ENCODE measurements at regions not wholly inside any gene's neighbourhood (a gene's known extent, or its start where the extent isn't known, plus 50 kb on each side); places are given as distances from the start of the nearest gene placed in this dataset.

DNA sequence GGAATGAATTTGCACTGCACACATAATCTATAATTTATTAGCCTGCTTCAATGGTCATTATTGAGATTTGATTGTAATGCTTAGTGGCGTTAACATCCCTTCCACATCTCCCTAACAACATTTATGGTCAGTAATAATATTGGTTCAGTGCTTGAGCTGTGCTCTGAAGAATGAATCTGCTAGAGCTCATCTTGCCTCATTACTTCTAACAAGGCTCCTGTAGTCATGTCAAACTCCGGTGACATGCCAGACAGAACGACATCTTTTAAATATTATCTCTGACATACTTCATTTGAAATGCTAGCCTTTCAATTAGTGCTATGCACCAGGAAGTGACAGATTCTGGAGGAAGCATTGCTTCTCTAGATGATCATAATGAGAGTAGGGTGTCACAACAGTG, 240.3 kb upstream of the BTBD3 start:
- no peaks in the 10 kb centered on the region for H3K79me2 ChIP-seq (ENCODE audit: insufficient read depth, low read depth, low read length)
- TF ChIP-seq, protein P1, sequence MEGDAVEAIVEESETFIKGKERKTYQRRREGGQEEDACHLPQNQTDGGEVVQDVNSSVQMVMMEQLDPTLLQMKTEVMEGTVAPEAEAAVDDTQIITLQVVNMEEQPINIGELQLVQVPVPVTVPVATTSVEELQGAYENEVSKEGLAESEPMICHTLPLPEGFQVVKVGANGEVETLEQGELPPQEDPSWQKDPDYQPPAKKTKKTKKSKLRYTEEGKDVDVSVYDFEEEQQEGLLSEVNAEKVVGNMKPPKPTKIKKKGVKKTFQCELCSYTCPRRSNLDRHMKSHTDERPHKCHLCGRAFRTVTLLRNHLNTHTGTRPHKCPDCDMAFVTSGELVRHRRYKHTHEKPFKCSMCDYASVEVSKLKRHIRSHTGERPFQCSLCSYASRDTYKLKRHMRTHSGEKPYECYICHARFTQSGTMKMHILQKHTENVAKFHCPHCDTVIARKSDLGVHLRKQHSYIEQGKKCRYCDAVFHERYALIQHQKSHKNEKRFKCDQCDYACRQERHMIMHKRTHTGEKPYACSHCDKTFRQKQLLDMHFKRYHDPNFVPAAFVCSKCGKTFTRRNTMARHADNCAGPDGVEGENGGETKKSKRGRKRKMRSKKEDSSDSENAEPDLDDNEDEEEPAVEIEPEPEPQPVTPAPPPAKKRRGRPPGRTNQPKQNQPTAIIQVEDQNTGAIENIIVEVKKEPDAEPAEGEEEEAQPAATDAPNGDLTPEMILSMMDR (conservative IDR thresholded peaks at IDR 0.05; ENCODE audit: low read length) = no peak
- no peak for TF ChIP-seq EZH2phosphoT487 (IDR thresholded peaks at IDR 0.05; ENCODE audit: borderline replicate concordance, low read depth, low read length)
- H3K36me3 ChIP-seq (ENCODE audit: insufficient read depth, low read length) = no peaks in the 10 kb centered on the region
- H2AFZ ChIP-seq (ENCODE audit: low read length) = no peak overlapping the region
- no peak overlapping the region for H3K27ac ChIP-seq (ENCODE audit: low read depth, low read length, poor library complexity, severe bottlenecking)
- POLR2A ChIA-PET = interaction anchor here (0.6 to 0.9 kb wide), 4 partner anchors 9 to 1582 kb away, joined by 3 to 4 read pairs (median 4); no protein-coding TSS in a partner anchor
- no peaks in the 10 kb centered on the region for H4K20me1 ChIP-seq (ENCODE audit: insufficient read depth, low read length)
- no TSS peak for BruUV-seq (replicated peaks)
- no peak overlapping the region for H3K4me3 ChIP-seq (ENCODE audit: low read depth, low read length, poor library complexity, severe bottlenecking)
- H3K9me2 ChIP-seq (ENCODE audit: insufficient read depth, low read length) = no peaks in the 10 kb centered on the region
- CTCF ChIA-PET (ENCODE audit: unreplicated experiment) = no interaction called here
- no peak for DNase-seq (ENCODE audit: low spot score)
- no peaks in the 10 kb centered on the region for H3K4me1 ChIP-seq (ENCODE audit: insufficient read depth, low read length, poor library complexity, severe bottlenecking)
- no peak overlapping the region for H3K4me2 ChIP-seq (ENCODE audit: low read length)
- H3K9me3 ChIP-seq (ENCODE audit: low read length) = no peaks in the 10 kb centered on the region
- intact Hi-C loops (cut with micrococcal nuclease; ENCODE audit: unreplicated experiment) = no loop called here

DNA sequence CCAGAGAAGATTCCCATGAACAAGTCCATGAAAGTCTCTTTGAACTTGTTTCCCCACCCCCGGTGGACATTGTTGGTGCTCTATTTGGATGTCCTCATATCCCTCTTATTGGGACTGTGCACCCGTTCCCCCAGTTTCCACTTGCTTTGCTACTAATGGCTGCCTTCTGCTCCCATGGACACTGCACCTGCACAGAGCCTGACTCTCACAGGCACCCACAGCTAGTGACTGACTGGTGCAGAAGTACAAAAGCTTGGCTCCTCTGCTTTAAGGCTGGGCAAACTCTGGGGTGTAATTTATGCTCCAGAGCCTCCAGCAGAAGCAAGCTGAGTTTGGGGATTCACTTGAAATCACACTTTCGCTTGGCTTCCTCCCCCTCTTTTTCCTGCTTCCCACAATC, 239.9 kb upstream of the BTBD3 start:
- H3K27ac ChIP-seq (ENCODE audit: low read depth, low read length, poor library complexity, severe bottlenecking) = no peak overlapping the region
- H4K20me1 ChIP-seq (ENCODE audit: insufficient read depth, low read length) = no peaks in the 10 kb centered on the region
- TF ChIP-seq EZH2phosphoT487 (IDR thresholded peaks at IDR 0.05; ENCODE audit: borderline replicate concordance, low read depth, low read length) = no peak
- TF ChIP-seq, protein P1 (conservative IDR thresholded peaks at IDR 0.05; ENCODE audit: low read length) = no peak
- DNase-seq (ENCODE audit: low spot score) = no peak
- H3K9me3 ChIP-seq (ENCODE audit: low read length) = no peaks in the 10 kb centered on the region
- no peak overlapping the region for H2AFZ ChIP-seq (ENCODE audit: low read length)
- H3K4me1 ChIP-seq (ENCODE audit: insufficient read depth, low read length, poor library complexity, severe bottlenecking) = no peaks in the 10 kb centered on the region
- intact Hi-C loops (cut with micrococcal nuclease; ENCODE audit: unreplicated experiment) = no loop called here
- BruUV-seq (replicated peaks) = no TSS peak
- no peaks in the 10 kb centered on the region for H3K79me2 ChIP-seq (ENCODE audit: insufficient read depth, low read depth, low read length)
- no peak overlapping the region for H3K4me2 ChIP-seq (ENCODE audit: low read length)
- no peaks in the 10 kb centered on the region for H3K36me3 ChIP-seq (ENCODE audit: insufficient read depth, low read length)
- POLR2A ChIA-PET = no interaction called here
- H3K4me3 ChIP-seq (ENCODE audit: low read depth, low read length, poor library complexity, severe bottlenecking) = no peak overlapping the region
- CTCF ChIA-PET (ENCODE audit: unreplicated experiment) = no interaction called here
- no peaks in the 10 kb centered on the region for H3K9me2 ChIP-seq (ENCODE audit: insufficient read depth, low read length)

DNA sequence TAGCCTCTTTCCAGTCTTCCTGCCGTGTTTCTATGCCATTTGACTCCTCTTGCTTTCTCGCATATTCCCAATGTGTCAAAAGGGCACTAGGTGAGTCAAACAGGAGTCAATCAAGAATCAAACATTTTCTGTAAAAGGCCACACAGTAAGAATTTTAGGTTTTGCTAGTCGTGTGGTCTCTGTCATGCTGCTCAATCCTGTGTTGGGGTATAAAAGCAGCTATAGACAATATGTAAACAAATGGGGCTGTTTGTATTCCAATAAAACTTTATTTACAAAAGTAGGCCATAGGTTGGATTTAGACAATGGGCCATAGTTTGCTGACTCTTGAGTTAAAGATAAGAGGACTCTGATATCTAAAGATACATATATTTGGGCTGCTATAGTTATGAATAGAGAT, 235.4 kb upstream of the BTBD3 start:
- no peaks in the 10 kb centered on the region for H3K36me3 ChIP-seq (ENCODE audit: insufficient read depth, low read length)
- no peak overlapping the region for H3K4me3 ChIP-seq (ENCODE audit: low read depth, low read length, poor library complexity, severe bottlenecking)
- TF ChIP-seq EZH2phosphoT487 (IDR thresholded peaks at IDR 0.05; ENCODE audit: borderline replicate concordance, low read depth, low read length) = no peak
- TF ChIP-seq, protein P1 (conservative IDR thresholded peaks at IDR 0.05; ENCODE audit: low read length) = no peak
- H3K9me3 ChIP-seq (ENCODE audit: low read length) = no peaks in the 10 kb centered on the region
- DNase-seq (ENCODE audit: low spot score) = no peak
- no peak overlapping the region for H2AFZ ChIP-seq (ENCODE audit: low read length)
- no TSS peak for BruUV-seq (replicated peaks)
- no peak overlapping the region for H3K27ac ChIP-seq (ENCODE audit: low read depth, low read length, poor library complexity, severe bottlenecking)
- POLR2A ChIA-PET = no interaction called here
- H3K4me2 ChIP-seq (ENCODE audit: low read length) = no peak overlapping the region
- intact Hi-C loops (cut with micrococcal nuclease; ENCODE audit: unreplicated experiment) = no loop called here
- CTCF ChIA-PET (ENCODE audit: unreplicated experiment) = no interaction called here
- H3K9me2 ChIP-seq (ENCODE audit: insufficient read depth, low read length) = no peaks in the 10 kb centered on the region
- no peaks in the 10 kb centered on the region for H4K20me1 ChIP-seq (ENCODE audit: insufficient read depth, low read length)
- H3K79me2 ChIP-seq (ENCODE audit: insufficient read depth, low read depth, low read length) = no peaks in the 10 kb centered on the region
- H3K4me1 ChIP-seq (ENCODE audit: insufficient read depth, low read length, poor library complexity, severe bottlenecking) = no peaks in the 10 kb centered on the region
